ENCODE measurements at regions not wholly inside any gene's neighbourhood (a gene's known extent, or its start where the extent isn't known, plus 50 kb on each side); places are given as distances from the start of the nearest gene placed in this dataset.
"Not testable (repeated sequence)": the region's sequence is repeated elsewhere in the genome, so short reads cannot be mapped to it uniquely, and the experiment has no call there.

GRCh38 chr14:34049187-34049586 is 98.3 kb upstream of the EGLN3 start:
- not testable (repeated sequence) for DNase-seq (ENCODE audit: low read depth in 2 of 3, low spot score in 2 of 3)

GRCh38 chr14:34046799-34047520 is 96.1 kb upstream of the EGLN3 start:
- no peak for DNase-seq (ENCODE audit: low read depth in 2 of 3, low spot score in 2 of 3)

GRCh38 chr14:34044666-34045306 is 93.9 kb upstream of the EGLN3 start:
- DNase-seq (ENCODE audit: low read depth in 2 of 3, low spot score in 2 of 3), result no peak

GRCh38 chr14:34044373-34044637 is 93.4 kb upstream of the EGLN3 start:
- DNase-seq (ENCODE audit: low read depth in 2 of 3, low spot score in 2 of 3), result no peak

- DNase-seq (ENCODE audit: low read depth in 2 of 3, low spot score in 2 of 3), result peak; percentile 9 to 47 (median 45)
These were observed 92.9 kb upstream of the EGLN3 start for GRCh38 chr14:34043627-34044372.

- DNase-seq (ENCODE audit: low read depth in 2 of 3, low spot score in 2 of 3), result no peak
These were observed 90.3 kb upstream of the EGLN3 start for GRCh38 chr14:34041220-34041619.

GRCh38 chr14:34040766-34041165 is 89.9 kb upstream of the EGLN3 start:
- DNase-seq (ENCODE audit: low read depth in 2 of 3, low spot score in 2 of 3), result no peak

- no peak for DNase-seq (ENCODE audit: low read depth in 2 of 3, low spot score in 2 of 3)
These were observed 88.7 kb upstream of the EGLN3 start for GRCh38 chr14:34039428-34040047.

- no peak for DNase-seq (ENCODE audit: low read depth in 2 of 3, low spot score in 2 of 3)
These were observed 87.6 kb upstream of the EGLN3 start for GRCh38 chr14:34038358-34039057.

GRCh38 chr14:34036319-34036766 is 85.5 kb upstream of the EGLN3 start:
- no peak for DNase-seq (ENCODE audit: low read depth in 2 of 3, low spot score in 2 of 3)

GRCh38 chr14:34035934-34036250 is 85.0 kb upstream of the EGLN3 start:
- no peak for DNase-seq (ENCODE audit: low read depth in 2 of 3, low spot score in 2 of 3)

GRCh38 chr14:34035177-34035933 is 84.5 kb upstream of the EGLN3 start:
- DNase-seq (ENCODE audit: low read depth in 2 of 3, low spot score in 2 of 3), result no peak

GRCh38 chr14:34034447-34035176 is 83.7 kb upstream of the EGLN3 start:
- DNase-seq (ENCODE audit: low read depth in 2 of 3, low spot score in 2 of 3), result no peak

GRCh38 chr14:34032720-34033119 is 81.8 kb upstream of the EGLN3 start:
- DNase-seq (ENCODE audit: low read depth in 2 of 3, low spot score in 2 of 3), result no peak

- no peak for DNase-seq (ENCODE audit: low read depth in 2 of 3, low spot score in 2 of 3)
These were observed 80.0 kb upstream of the EGLN3 start for GRCh38 chr14:34030864-34031263.

- DNase-seq (ENCODE audit: low read depth in 2 of 3, low spot score in 2 of 3), result no peak
These were observed 79.1 kb upstream of the EGLN3 start for GRCh38 chr14:34029921-34030334.

GRCh38 chr14:34027990-34028495 is 77.2 kb upstream of the EGLN3 start:
- DNase-seq (ENCODE audit: low read depth in 2 of 3, low spot score in 2 of 3), result no peak

- no peak for DNase-seq (ENCODE audit: low read depth in 2 of 3, low spot score in 2 of 3)
These were observed 76.5 kb upstream of the EGLN3 start for GRCh38 chr14:34027130-34027989.
